ENCODE measurements at regions not wholly inside any gene's neighbourhood (a gene's known extent, or its start where the extent isn't known, plus 50 kb on each side); places are given as distances from the start of the nearest gene placed in this dataset.

GRCh38 chr21:24890021-24890420 is 717.3 kb downstream of the MRPL39 start:
- Mint-ChIP-seq H3K27me3 (ENCODE audit: insufficient read depth, low read depth, poor library complexity) (no peaks in the 10 kb centered on the region), H3K4me3 (no peak overlapping the region), H3K4me1 (no peaks in the 10 kb centered on the region), H3K36me3 (ENCODE audit: low read depth) (peaks cover 4% of the 10 kb centered on the region; the same call in 2 of the 3 replicates), H3K27ac (no peak overlapping the region), H3K9me3 (peaks cover 45% of the 10 kb centered on the region)
- Histone ChIP-seq H3F3A (replicated peaks; ENCODE audit: low read depth) (no peaks in the 10 kb centered on the region), H2AFZ (no peak overlapping the region), H3K4me2 (no peak overlapping the region), H3K4me1 (ENCODE audit: insufficient read depth) (no peaks in the 10 kb centered on the region), H3K36me3 (ENCODE audit: insufficient read depth) (no peaks in the 10 kb centered on the region), H3K27ac (ENCODE audit: low read depth) (no peak overlapping the region), H4K20me1 (replicated peaks; ENCODE audit: insufficient read depth) (no peaks in the 10 kb centered on the region), H3K27me3 (ENCODE audit: insufficient read depth) (no peaks in the 10 kb centered on the region), H3K9me2 (ENCODE audit: insufficient read depth) (no peaks in the 10 kb centered on the region), H3K79me2 (replicated peaks; ENCODE audit: insufficient read depth) (no peaks in the 10 kb centered on the region), H3K4me3 (no peak overlapping the region)
- TF ChIP-seq STAT1 (IDR thresholded peaks at IDR 0.05; ENCODE audit: unreplicated experiment), result no peak
- TF ChIP-seq ZNF114 (CRISPR knock-in tag; IDR thresholded peaks at IDR 0.05), result no peak
- TF ChIP-seq ZNF462 (CRISPR knock-in tag; IDR thresholded peaks at IDR 0.05), result no peak
- no peak for TF ChIP-seq ZNF331 (CRISPR knock-in tag; IDR thresholded peaks at IDR 0.05; ENCODE audit: low read depth)
- DNase-seq (ENCODE audit: low spot score) (no peak), ATAC-seq (no peak)

- Histone ChIP-seq H4K20me1 (replicated peaks; ENCODE audit: insufficient read depth) (no peaks in the 10 kb centered on the region), H3K4me3 (no peak overlapping the region), H3K36me3 (ENCODE audit: insufficient read depth) (no peaks in the 10 kb centered on the region), H3K4me1 (ENCODE audit: insufficient read depth) (no peaks in the 10 kb centered on the region), H3K4me2 (no peak overlapping the region), H2AFZ (no peak overlapping the region), H3K9me2 (ENCODE audit: insufficient read depth) (no peaks in the 10 kb centered on the region), H3K79me2 (replicated peaks; ENCODE audit: insufficient read depth) (no peaks in the 10 kb centered on the region), H3K27me3 (ENCODE audit: insufficient read depth) (no peaks in the 10 kb centered on the region), H3K27ac (ENCODE audit: low read depth) (no peak overlapping the region), H3F3A (replicated peaks; ENCODE audit: low read depth) (no peaks in the 10 kb centered on the region)
- Mint-ChIP-seq H3K9me3 (peaks cover 67% of the 10 kb centered on the region), H3K27ac (no peak overlapping the region), H3K27me3 (ENCODE audit: insufficient read depth, low read depth, poor library complexity) (no peaks in the 10 kb centered on the region), H3K4me1 (no peaks in the 10 kb centered on the region), H3K4me3 (no peak overlapping the region), H3K36me3 (ENCODE audit: low read depth) (peaks cover 10% of the 10 kb centered on the region)
- DNase-seq (ENCODE audit: low spot score), result no peak
- ATAC-seq, result no peak
- TF ChIP-seq CREB1 (CRISPR knock-in tag; IDR thresholded peaks at IDR 0.05; ENCODE audit: low read depth) (no peak), ZNF331 (CRISPR knock-in tag; IDR thresholded peaks at IDR 0.05; ENCODE audit: low read depth) (no peak), EZH2phosphoT487 (IDR thresholded peaks at IDR 0.05; ENCODE audit: unreplicated experiment) (no peak), POLR2AphosphoS5 (IDR thresholded peaks at IDR 0.05; ENCODE audit: low read depth) (no peak), ZNF462 (CRISPR knock-in tag; IDR thresholded peaks at IDR 0.05) (no peak)
Measured at GRCh38 chr21:24881506-24881905, 725.8 kb downstream of the MRPL39 start.

Data from GM23338 (cell line).